ENCODE measurements at regions not wholly inside any gene's neighbourhood (a gene's known extent, or its start where the extent isn't known, plus 50 kb on each side); places are given as distances from the start of the nearest gene placed in this dataset.

GRCh38 chr11:130547761-130548490 lies 99.5 kb downstream of the ADAMTS15 start:
- TF ChIP-seq CTCF (IDR thresholded peaks at IDR 0.05) (no peak), POLR2A (IDR thresholded peaks at IDR 0.05) (no peak)
